HG02870 (cell line): ENCODE measurements at regions not wholly inside any gene's neighbourhood (a gene's known extent, or its start where the extent isn't known, plus 50 kb on each side); places are given as distances from the start of the nearest gene placed in this dataset.

Experiments used
- ATAC-seq: cut with Tn5 transposase; IDR thresholded peaks from one replicate; pipeline ENCODE4 v1.9.1; 2021; ENCODE audit warnings: mild to moderate bottlenecking, moderate library complexity; ENCODE audit not compliant: unreplicated experiment

DNA sequence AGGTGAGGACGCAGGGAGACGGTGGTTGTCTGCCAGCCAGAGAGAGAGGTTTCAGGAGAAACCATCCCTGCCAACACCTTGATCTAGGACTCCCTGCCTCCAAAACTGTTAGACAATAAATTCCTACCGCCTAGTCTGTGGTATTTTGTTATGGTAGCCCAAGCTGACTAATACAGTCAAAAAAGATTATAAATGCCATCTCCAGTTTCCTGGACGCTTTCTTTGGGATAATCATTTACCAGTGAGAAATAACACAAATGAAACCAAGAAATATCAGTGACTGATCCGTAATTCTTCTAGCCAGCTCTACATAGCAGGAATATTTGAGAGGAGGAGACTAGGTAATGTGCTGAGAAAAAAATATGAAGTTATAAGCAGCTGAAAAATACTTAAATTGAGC is 707.8 kb upstream of the LMCD1 start:
- no peak for ATAC-seq

DNA sequence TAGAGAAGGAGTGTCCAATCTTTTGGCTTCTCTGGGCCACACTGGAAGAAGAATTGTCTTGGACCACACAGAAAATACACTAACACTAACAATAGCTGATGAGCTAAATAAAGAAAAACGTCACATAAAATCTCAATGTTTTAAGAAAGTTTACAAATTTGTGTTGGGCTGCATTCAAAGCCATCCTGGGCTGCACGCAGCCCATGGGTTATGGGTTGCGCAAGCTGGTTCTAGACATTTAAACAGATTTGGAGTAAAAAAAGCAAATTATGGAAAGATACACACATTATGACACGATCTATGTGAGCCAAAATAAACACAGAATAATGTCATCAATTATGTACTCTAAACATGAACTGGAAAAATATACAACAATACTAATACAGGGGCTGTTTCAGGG is 703.3 kb upstream of the LMCD1 start:
- ATAC-seq = no peak

DNA sequence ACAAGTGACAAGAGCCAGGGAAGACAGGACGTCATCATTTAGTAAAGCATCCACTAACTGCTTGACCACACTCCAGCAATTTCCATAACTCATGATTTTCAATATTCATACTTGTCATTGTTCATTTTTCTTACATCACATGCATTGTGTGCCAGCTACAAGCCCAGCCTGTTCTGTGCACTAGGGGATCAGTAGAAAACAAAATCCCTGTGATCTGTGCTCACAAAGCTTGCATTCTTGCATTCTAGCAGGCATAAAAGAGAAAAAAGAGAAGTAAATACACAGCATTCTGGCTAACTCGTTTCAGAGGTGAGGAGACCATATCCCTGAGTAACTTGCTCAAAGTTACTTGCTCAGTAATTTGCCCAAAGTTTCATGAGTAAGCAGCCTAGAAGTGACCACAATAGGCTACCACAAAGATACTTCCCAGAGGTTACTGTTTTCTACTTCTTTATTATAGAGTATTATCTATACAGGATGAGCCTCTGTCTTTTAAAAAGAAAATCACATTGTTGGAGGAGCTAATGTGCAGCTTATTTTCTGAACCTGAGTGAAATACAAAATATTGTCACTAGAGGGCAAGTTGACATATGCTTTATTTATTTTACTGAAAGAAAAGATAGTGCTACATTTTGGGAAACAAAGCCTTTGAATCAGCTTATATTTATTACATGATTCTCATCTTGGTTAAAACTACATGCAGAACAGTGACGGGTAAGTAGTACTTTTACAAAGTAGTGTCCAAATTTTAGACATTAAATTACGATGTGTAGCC is 701.4 kb upstream of the LMCD1 start:
- ATAC-seq = no peak

DNA sequence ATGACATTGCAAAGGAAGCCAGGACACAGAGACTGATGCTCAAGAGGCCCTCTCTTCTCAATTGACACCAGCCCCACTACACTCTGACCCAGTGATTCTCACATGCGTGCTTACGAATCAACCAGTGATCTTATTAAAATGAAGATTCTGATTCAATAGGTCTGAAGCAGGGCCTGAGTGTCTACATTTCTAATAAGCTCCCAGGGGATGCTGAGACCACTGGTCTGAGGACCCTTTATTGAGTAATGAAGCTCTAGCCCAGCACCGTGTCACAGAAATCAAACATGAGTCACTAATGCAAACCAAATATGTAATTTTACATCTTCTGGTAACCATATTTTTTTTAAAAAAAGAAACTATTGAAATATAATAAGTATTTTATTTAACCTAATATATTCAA is 689.1 kb upstream of the LMCD1 start:
- no peak for ATAC-seq

DNA sequence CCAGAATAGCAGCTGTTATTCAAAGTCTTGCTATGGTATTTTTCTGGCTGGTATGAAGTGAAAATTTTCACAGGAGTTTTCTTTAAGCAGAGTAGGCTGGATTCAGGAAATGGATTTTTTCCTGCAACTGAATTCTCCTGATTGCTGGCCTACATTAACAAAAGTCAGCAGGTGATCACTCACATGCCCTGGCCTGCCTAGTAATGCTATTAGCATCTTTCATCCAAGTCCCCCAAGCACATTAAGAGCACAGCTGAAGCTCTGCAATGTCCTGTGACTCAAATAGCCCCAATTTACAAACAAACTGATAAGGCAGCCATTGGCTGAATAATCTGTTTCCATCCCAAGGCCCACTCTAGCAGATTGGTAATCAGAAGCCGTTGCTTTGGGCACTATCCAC is 688.3 kb upstream of the LMCD1 start:
- no peak for ATAC-seq

DNA sequence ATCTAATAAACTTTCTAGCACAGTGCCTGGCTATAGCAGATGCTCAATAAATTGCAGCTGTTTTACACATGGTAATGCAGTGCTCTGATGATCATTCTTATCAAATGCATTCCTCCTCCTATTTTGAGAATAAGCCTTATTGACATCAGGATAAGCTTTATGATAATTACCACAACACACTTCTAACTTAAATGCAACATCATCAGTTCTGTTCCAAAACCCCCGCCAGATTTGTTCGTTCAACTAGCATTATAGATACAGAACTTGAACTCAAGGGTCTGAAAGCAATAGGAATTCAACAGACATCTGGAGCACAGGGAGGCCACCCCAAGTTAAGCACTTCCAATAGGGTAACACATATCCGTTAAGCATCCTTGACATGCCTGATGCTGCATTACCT is 684.4 kb upstream of the LMCD1 start:
- no peak for ATAC-seq

DNA sequence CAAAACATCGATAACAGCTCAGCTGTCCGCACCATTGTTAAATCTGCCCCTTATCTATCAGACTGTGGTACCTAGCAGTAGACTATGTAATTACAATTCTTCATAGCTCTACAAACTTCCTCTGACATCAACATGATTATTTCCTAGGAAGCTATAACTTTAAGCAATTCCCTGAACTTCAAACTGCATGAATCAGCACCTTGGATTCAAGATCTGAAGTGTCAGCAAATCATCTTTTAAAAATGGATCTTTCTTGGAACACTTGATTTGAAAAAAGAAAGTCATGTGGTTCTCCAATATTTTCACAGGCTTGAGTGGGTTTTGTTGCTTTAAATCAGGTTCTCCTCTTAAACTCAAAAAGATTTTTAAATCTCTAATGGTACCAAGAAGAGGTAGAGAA is 680.7 kb upstream of the LMCD1 start:
- no peak for ATAC-seq

DNA sequence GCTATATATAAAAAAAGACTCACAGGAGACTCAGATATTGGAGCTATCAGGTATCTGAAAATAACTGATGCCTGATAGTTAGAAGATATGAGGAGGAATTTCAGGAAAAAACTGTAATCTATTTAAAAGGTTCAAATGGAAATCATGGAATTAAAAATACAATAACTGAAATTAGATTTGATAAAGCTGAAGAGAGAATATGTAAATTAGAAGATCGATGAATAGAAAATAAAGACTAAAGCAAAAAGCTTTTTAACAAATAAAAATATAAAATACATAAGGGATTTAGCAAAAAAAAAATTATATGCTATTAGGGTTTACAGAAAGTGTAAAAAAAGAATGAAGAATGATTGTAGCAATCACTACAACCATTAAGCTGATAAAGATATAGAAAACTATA is 679.8 kb upstream of the LMCD1 start:
- ATAC-seq = no peak

DNA sequence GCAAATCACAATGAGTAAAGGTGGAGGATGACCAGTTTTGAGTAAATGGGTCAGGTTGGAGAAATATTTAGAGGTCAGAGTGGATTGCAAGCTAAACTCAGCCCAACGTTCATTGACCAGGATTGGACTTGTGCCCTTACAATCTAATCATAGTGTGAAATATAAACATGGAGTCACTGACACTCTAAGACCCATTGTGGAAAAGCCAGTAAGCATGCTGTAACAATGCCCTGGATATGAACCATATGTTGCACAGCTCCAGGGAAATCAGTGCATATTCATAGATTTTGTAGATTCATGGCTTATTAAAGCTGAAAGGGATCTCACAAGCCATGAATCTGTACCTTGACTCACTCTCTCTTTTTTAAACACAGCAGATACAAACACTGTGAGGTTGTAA is 660.2 kb upstream of the LMCD1 start:
- no peak for ATAC-seq

DNA sequence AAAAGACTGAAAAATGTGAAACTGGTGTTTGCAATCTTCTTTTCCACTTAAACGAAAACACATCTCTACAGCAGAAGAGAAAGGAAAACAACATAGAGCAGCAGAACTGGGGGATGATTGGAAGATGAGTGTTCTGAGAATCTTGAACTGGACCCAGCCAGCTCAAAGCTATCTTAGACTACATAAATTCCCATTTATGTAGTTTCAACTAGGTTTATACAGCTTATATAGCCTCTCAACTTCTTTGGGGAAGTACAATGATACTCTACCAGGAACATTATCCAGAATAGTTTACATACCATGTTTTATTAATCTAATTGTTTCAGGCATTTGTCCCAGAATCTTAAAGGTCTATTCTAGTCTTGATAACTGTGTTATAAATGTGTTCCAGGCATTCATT is 658.2 kb upstream of the LMCD1 start:
- ATAC-seq = no peak

DNA sequence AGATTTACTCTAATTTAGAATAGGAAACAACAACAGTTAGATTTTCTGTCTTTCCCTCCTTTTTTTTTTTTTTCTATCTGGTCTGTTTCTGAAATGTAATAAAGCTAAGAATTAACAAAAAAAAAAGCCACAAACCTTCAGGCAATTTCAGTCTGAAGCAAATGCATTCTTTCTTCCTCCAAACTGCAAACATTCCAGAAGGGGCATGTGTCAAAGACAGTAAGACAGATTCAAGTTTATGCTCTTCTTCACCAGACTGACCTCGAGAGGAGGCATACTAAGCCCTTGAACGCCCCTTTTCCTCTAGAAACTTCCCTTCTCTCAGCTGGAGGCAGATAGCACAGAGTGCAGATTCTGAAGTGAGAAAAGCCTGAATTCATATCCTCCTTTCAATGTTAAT is 654.6 kb upstream of the LMCD1 start:
- ATAC-seq = no peak

DNA sequence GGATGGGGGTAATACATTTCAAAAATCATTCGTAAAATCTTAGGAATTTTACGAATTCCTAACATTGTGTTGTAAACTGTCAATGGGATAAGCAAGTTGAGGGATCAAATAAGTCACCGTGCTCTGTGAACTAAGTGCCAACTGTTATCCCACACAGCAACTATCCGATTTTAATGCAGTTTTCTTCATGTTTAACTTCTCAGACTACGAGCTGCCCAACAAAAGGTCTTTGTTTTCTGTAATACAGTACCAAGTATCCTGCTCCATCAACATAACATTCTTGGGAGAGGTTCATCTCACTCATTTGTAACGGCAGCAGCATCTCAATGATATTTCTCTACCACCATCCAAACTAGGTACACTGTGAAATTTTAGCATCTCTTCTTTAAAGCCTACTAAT is 654.1 kb upstream of the LMCD1 start:
- ATAC-seq = no peak

DNA sequence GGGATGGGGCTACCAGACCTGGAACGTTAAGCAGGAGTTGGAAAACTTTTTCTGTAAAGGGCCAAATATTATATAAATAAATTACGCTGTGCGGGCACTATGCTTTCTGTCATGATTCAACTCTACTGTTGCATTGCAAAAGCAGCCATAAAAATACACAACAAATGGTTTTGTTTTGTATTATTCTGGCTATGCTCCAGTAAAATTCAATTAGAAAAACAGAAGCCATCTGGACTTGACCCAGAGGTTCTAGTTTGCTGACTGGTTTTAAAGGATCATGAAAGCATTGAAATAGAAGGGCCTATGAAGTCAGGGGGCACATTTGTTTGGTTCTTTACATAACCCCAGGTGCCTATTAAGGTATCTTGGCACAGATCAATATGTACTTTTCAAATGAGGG is 647.4 kb upstream of the LMCD1 start:
- no peak for ATAC-seq

DNA sequence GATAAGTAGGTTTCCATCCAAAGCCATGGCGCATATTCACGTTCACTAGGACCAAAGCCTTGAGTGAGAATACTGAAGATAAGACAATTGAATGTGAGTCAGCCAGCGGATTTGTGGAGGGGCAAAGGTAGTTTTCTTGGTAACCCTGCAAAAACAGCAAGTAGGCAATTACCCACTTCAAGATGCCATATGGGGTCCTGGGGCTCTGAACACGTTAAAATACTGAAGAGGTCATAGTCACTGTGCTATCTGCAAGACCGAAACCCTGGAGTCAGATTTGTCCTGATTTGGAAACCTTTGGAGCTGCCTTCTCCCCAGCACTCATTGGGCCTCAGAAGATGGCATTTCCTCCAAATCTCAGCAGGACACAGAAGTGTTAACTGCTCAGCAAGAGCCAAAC is 646.9 kb upstream of the LMCD1 start:
- ATAC-seq = no peak

DNA sequence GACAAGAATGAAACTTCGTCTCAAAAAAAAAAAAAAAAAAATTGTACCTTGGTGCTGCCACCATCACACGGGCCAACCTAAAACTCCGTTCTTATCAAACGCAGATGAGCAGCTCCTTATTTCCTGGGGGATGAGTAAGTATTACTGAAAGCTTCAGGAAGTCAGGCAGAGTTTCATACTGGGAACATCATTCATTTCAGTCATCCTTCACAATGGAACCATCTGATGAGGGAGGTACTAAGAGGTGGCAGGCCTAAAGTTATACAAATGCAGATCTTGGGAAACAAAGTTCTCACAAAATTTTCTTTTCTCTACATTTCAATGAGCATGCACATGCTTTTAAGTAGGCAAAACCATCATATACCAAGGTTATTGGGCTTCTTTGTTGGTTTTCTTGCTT is 636.0 kb upstream of the LMCD1 start:
- no peak for ATAC-seq

DNA sequence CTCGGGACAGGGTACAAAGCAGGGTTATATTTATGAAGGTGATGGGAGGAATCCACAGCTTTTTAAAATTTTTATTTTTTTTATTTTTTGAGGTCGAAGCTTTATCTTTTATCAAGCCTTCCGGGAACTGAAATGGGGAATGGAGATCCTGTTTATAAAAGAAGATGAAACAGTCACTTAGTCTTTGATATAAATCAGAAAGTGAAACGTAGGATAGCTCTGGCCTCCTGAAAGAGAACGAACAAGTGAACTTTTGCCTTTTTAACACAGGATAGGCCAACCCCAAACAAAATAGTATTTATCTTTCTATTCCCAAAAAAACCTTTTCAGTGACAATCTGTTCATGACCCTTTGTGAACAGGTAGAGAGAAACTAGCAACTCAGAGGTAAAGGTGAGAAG is 634.0 kb upstream of the LMCD1 start:
- no peak for ATAC-seq

DNA sequence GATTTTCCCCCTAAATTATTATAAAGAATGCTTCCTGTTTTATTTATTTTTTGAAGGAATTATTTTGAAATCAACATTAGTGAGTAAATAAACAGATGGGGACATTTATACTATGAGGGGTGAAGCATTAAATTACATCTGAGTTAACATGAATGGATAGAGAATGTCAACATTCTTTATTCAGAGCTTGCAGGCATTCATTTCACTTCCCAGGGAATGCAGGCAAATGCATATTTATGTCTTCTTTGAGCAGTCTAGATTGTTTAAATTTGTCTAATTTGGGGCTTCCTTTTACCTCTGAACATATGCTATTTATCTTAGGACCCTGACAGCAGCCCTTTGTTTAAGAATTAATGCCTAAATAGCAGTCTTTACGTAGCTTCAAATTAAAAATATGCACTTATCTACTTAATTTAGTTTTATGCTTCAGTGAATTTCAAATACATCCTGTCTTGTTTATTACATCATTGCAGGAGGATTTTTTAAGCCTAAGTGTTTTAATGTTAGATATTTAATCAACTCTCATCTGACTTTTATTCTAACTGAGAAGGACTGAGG is 630.5 kb upstream of the LMCD1 start:
- no peak for ATAC-seq

DNA sequence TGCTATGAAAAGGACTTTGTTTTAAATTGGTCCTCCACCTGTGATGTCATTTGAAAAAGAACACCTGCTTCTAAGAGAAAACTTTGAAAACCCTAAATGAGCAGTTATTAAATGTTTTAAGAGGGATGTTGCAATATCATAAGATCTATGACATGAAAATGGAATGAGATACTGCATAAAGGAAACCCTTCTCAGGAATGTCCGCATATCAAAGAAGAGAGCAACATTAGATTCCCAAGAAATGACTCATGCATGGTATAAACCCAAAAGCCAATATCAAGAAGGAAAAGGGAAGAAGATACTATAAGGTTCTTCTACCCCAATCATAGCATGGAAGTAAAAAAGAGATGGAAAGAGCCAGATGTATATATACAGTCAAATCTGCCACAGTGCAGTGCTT is 627.5 kb upstream of the LMCD1 start:
- ATAC-seq = no peak

DNA sequence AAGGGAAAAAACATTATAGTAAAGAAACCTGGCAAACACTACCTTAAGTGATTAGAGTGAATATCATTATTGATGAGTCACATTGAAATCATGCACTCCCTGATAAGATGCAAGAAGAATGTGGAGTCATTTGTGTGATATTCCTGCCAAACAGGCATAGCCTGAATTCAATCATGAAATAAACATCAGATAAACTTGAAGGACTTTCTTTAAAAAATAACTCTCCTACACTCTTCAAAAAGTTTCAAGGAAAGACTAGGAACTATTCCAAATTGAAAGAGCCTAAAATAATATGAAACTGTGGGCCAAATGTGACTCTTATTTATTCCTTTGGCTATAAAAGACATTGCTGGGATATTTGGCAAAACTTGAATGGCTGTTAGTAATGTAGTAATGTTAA is 625.7 kb upstream of the LMCD1 start:
- ATAC-seq = no peak

DNA sequence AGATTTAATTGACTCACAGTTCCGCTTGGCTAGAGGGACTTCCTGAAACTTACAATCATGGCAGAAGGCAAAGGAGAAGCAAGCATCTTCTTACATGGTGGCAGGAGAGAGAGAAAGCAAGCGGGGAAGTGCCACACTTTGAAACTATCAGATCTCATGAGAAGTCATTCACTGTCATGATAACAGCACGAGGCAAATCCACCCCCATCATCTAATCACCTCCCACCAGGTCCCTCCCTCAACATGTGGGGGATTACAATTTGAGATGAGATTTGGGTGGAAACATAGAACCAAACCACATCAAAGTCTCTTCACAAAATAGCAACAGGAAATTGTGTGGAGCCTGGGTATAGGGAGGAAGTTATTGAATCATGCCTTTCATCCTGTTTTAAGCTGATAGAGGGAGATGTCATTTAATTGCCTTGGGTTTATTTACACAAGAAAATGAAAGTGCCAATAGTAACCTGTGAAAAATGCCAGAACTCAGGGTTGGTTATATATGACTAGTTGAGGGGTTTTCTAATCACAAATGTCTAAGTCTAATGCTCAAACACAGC is 624.8 kb upstream of the LMCD1 start:
- ATAC-seq = no peak

DNA sequence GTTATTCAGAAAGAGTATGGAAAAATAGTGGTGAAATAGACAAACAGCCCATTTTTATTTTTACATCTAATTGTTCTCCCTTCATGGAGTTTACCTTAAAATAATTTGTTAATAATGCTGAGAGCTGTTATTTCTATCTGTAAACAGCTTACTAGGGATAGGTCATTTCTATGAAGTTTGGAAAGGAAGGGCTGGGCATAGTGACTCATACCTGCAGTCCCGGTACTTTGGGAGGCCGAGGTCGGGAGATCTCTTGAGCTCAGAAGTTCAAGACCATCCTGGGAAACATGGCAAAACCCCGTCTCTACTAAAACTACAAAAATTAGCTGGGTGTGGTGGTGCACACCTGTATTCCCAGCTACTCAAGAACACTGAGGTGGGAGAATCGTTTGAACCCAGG is 624.3 kb upstream of the LMCD1 start:
- ATAC-seq = no peak

DNA sequence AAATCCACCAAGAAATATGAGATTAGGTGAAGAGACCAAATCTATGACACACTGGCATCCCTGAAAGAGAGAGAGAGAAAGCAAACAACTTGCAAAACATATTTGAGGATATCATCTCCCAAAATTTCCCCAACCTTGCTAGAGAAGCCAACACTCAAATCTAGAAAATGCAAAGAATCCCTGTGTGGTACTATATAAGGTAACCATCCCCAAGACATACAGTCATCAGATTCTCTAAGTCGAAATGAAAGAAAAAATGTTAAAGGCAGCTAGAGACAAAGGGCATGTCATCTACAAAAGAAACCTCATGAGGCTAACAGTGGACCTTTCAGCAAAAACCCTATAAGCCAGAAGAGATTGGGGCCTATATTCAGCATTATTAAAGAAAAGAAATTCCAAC is 622.1 kb upstream of the LMCD1 start:
- ATAC-seq = no peak

DNA sequence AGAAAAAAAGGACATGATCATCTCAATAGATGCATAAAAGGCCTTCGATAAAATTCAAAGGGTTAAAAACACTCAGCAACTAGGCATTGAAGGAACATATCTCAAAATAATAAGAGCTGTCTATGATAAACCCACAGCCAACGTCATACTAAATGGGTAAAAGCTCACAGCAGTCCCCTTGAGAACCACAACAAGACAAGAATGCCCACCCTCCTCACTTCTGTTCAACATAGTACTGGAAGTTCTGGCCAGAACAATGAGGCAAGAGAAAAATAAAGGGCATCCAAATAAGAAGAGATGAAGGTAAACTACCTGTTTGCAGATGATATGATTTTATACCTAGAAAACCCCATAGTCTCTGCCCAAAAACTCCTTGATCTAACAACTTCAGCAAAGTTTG is 619.7 kb upstream of the LMCD1 start:
- no peak for ATAC-seq
